A549 (cell line): ENCODE measurements at regions not wholly inside any gene's neighbourhood (a gene's known extent, or its start where the extent isn't known, plus 50 kb on each side); places are given as distances from the start of the nearest gene placed in this dataset.

Experiments
- BHLHE40 ChIP-seq: IDR thresholded peaks from 2 replicates; pipeline ENCODE4 v1.6.1; 2012; ENCODE audit warnings: low read depth, low read length, inconsistent platforms
- HOXB5 ChIP-seq: fragments of 250-450 bp; sonication (Bioruptor Pico); IDR thresholded peaks from 2 replicates; pipeline ENCODE4 v1.5.0; 2020; ENCODE audit warnings: mild to moderate bottlenecking, moderate library complexity
- MAFK ChIP-seq: fragments of 450-650 bp; IDR thresholded peaks from 2 replicates; pipeline ENCODE4 v1.6.1; 2014; ENCODE audit not compliant: partially characterized antibody
- TF ChIP-seq, protein P1 (sequence below): fragments of 200-600 bp; sonication (generic); IDR thresholded peaks from 2 replicates; pipeline ENCODE4 v1.6.1; 2016; ENCODE audit warnings: antibody characterized with exemption, mild to moderate bottlenecking, moderate library complexity
- TF ChIP-seq, protein P2 (sequence below): fragments of >200 bp; sonication (Bioruptor Twin); formaldehyde crosslinking; IDR thresholded peaks from 3 replicates; pipeline ENCODE4 v1.5.1; 2016

DNA sequence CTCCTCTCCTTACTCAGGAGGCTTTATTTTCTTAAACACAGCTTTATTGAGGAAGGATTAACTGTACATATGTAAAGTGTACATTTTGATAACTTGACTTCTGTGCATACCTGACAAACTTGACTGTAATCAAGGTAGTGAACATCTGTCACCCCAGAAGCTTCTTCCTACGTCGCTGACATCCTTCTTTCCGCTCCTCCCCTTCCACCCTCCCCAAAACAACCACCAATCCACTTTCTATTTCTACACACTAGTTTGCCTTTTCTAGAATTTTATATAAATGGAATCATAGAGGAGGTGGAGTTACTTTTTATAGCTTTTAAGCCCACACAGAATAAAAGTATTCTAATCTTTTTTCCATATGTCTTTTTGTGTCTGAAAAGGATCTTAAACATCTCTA, 225.2 kb upstream of the RBFOX1 start:
- TF ChIP-seq MAFK, result no peak
- TF ChIP-seq, protein P1, sequence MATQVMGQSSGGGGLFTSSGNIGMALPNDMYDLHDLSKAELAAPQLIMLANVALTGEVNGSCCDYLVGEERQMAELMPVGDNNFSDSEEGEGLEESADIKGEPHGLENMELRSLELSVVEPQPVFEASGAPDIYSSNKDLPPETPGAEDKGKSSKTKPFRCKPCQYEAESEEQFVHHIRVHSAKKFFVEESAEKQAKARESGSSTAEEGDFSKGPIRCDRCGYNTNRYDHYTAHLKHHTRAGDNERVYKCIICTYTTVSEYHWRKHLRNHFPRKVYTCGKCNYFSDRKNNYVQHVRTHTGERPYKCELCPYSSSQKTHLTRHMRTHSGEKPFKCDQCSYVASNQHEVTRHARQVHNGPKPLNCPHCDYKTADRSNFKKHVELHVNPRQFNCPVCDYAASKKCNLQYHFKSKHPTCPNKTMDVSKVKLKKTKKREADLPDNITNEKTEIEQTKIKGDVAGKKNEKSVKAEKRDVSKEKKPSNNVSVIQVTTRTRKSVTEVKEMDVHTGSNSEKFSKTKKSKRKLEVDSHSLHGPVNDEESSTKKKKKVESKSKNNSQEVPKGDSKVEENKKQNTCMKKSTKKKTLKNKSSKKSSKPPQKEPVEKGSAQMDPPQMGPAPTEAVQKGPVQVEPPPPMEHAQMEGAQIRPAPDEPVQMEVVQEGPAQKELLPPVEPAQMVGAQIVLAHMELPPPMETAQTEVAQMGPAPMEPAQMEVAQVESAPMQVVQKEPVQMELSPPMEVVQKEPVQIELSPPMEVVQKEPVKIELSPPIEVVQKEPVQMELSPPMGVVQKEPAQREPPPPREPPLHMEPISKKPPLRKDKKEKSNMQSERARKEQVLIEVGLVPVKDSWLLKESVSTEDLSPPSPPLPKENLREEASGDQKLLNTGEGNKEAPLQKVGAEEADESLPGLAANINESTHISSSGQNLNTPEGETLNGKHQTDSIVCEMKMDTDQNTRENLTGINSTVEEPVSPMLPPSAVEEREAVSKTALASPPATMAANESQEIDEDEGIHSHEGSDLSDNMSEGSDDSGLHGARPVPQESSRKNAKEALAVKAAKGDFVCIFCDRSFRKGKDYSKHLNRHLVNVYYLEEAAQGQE, result no peak
- TF ChIP-seq BHLHE40, result no peak
- TF ChIP-seq, protein P2, sequence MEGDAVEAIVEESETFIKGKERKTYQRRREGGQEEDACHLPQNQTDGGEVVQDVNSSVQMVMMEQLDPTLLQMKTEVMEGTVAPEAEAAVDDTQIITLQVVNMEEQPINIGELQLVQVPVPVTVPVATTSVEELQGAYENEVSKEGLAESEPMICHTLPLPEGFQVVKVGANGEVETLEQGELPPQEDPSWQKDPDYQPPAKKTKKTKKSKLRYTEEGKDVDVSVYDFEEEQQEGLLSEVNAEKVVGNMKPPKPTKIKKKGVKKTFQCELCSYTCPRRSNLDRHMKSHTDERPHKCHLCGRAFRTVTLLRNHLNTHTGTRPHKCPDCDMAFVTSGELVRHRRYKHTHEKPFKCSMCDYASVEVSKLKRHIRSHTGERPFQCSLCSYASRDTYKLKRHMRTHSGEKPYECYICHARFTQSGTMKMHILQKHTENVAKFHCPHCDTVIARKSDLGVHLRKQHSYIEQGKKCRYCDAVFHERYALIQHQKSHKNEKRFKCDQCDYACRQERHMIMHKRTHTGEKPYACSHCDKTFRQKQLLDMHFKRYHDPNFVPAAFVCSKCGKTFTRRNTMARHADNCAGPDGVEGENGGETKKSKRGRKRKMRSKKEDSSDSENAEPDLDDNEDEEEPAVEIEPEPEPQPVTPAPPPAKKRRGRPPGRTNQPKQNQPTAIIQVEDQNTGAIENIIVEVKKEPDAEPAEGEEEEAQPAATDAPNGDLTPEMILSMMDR, result no peak
- no peak for TF ChIP-seq HOXB5 (CRISPR knock-in tag)
